Uterus (tissue), 2 donors: ENCODE measurements at regions not wholly inside any gene's neighbourhood (a gene's known extent, or its start where the extent isn't known, plus 50 kb on each side); places are given as distances from the start of the nearest gene placed in this dataset.

ENCODE experiments used
- POLR2A ChIP-seq, 2 donors: fragments of 450-650 bp; IDR thresholded peaks; one replicate each; pipeline ENCODE4 v1.6.1; 2016; ENCODE audit warnings: antibody characterized with exemption in 2 of 2, mild to moderate bottlenecking in 1 of 2, moderate library complexity in 1 of 2
- TF ChIP-seq, protein P1 (sequence below), 4 experiments: fragments of 200-600 bp in 2 of 4; fragments of 450-650 bp in 2 of 4; sonication (generic) in 2 of 4; IDR thresholded peaks; one replicate each; pipeline ENCODE4 v1.5.1; 2016 to 2019; ENCODE audit warnings: antibody characterized with exemption in 4 of 4, mild to moderate bottlenecking in 2 of 4, moderate library complexity in 1 of 4

DNA sequence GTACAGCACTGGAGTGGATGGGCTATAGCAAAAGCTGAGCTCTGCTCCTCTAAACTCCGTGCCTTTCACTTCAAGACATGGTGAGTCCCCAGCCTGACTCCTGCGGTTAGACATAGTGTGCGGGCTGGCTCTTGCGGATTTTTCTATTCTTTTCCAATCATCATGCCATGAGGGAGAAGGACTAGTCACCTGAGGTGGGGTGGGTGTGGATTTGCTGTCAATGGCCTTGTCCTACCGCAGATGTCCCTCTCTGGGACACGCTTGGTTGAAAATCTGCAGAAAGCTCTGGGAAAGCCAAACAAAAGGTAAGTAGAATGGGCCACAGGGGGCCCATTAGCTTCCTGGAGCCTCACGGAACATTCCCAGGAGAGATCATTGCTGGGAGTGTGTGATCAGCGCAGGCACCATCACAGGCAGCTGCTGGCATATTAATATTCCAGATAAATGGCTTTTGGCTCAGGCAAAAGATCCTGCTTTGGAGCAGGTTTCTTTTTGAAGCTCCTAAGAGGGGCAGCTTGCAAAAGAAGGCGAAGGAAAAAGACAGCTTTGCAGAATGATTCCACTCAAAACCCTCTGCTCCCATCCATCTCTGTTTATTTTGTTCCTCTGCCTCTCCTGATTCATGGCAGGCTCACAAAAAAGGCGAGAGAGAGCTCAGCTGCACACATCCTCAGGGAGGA, 509.0 kb upstream of the ZMIZ1 start:
- TF ChIP-seq, protein P1, sequence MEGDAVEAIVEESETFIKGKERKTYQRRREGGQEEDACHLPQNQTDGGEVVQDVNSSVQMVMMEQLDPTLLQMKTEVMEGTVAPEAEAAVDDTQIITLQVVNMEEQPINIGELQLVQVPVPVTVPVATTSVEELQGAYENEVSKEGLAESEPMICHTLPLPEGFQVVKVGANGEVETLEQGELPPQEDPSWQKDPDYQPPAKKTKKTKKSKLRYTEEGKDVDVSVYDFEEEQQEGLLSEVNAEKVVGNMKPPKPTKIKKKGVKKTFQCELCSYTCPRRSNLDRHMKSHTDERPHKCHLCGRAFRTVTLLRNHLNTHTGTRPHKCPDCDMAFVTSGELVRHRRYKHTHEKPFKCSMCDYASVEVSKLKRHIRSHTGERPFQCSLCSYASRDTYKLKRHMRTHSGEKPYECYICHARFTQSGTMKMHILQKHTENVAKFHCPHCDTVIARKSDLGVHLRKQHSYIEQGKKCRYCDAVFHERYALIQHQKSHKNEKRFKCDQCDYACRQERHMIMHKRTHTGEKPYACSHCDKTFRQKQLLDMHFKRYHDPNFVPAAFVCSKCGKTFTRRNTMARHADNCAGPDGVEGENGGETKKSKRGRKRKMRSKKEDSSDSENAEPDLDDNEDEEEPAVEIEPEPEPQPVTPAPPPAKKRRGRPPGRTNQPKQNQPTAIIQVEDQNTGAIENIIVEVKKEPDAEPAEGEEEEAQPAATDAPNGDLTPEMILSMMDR (IDR thresholded peaks at IDR 0.05), result no peak
- no peak for TF ChIP-seq POLR2A (IDR thresholded peaks at IDR 0.05)
